HCEC 1CT (cell line): ENCODE measurements at regions not wholly inside any gene's neighbourhood (a gene's known extent, or its start where the extent isn't known, plus 50 kb on each side); places are given as distances from the start of the nearest gene placed in this dataset.

Source experiments
- DNase-seq: peaks from one replicate; pipeline ENCODE4 v3.0.0-alpha.2; 2017

DNA sequence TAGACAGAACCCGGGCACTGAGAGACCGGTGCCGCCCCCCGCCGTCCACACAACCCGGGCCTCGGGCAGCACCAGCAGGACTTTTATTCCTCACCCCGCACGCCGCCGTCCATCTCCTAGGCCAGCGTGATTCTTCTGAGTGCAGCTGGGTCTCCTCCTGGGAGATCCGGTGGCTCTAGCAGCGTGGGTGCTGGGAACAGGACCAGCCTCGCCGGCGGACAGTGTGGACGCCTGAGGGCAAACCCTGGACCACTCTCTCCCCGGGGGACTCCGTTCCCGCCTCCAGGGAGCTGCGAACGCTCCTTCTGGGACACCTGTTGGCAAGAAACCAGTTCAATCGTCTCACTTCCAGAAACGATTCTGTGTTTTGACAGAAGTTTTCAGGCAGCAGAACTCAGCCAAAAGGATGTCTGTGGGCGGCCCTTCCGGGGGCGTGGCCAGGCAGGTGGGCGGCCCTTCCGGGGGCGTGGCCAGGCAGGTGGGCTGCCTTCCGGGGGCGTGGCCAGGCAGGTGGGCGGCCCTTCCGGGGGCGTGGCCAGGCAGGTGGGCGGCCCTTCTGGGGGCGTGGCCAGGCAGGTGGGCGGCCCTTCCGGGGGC lies 130.7 kb downstream of the DLL1 start:
- DNase-seq, result no peak

DNA sequence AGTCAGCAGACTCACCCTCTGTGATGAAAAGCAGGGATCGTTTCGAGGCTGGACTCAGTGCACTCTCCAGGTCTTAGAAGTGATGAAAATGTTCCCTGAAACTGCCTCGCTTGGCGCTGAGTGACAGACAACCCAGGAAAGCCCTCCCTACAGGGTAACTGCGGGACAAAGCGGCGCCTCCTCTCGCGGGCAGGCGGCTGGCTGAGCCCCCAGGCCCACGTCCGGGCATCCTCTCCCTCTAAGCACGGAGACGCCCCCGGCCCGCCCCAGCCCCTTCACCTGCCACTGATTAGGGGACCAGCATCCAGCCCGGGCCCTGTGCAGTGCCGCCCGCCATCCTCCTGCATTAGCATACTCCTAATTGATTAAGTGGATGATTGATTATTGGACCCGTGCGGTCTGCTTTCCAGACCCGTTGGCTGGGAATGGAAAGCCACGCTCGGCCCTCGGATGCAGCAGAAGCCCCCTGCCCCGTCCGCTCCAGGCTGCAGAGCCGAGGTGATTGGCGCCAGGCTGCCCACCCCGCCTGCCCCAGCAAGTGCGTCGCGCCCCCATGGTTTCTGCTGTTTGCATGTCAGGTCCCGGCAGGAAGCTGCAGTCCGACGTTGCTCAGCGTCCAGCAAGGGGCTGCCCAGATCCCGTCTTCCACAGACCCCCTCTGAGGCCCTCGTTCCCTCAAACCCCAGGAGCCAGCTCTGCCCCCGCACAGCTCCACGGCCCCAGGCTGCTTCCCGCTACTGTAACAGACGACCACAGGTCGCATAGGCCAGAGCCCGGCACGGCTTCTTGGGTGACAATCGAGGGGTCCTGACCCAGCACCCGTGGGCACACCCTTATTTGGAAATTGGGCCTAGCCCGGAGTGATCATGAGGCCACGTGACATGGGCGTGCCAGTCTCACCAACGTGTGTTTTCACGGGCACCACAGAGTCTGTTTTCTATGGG lies 131.6 kb downstream of the DLL1 start:
- DNase-seq, result no peak

DNA sequence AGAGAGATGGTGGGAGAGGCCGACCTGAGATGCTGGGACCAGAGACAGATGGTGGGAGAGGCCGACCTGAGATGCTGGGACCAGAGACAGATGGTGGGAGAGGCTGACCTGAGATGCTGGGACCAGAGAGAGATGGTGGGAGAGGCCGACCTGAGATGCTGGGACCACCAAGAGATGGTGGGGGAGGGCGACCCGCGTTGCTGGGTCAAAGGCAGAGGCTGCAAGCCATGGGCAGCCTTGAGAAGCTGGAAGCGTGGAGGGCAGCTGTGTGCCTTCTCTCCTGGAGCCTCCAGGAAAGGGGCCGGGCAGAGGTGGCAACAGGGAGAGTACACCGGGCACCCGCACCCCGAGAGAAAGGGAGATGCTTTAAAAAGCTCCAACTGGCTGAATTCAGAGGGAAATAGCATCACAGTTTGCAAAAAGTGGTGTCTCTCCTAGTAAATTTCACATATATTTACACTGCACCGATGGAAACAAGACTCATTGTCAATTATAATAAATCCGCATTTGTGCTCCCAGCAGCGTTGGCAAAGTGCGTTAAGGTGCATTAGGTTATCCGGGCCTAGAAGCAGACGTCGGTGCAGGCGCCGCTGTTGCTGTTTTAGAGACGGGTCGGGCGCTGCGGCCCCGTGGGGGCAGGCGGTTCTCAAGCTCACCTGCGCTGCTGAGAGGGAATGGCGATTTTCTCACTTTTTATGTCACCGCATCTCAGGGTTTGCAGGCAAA lies 132.4 kb downstream of the DLL1 start:
- DNase-seq, result no peak

DNA sequence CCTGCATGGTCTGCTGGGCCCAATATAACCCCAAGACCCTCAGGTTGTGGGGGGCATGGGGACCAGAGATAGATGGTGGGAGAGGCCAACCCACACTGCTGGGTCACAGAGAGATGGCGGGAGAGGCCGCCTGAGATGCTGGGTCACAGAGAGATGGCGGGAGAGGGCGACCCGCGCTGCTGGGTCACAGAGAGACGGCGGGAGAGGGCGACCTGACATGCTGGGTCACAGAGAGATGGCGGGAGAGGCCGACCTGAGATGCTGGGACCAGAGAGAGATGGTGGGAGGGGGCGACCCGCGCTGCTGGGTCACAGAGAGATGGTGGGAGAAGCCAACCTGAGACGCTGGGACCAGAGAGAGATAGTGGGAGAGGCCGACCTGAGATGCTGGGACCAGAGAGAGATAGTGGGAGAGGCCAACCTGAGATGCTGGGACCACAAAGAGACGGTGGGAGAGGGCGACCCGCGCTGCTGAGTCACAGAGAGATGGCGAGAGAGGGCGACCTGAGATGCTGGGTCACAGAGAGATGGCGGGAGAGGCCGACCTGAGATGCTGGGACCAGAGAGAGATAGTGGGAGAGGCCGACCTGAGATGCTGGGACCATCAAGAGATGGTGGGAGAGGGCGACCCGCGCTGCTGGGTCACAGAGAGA lies 133.2 kb downstream of the DLL1 start:
- no peak for DNase-seq

DNA sequence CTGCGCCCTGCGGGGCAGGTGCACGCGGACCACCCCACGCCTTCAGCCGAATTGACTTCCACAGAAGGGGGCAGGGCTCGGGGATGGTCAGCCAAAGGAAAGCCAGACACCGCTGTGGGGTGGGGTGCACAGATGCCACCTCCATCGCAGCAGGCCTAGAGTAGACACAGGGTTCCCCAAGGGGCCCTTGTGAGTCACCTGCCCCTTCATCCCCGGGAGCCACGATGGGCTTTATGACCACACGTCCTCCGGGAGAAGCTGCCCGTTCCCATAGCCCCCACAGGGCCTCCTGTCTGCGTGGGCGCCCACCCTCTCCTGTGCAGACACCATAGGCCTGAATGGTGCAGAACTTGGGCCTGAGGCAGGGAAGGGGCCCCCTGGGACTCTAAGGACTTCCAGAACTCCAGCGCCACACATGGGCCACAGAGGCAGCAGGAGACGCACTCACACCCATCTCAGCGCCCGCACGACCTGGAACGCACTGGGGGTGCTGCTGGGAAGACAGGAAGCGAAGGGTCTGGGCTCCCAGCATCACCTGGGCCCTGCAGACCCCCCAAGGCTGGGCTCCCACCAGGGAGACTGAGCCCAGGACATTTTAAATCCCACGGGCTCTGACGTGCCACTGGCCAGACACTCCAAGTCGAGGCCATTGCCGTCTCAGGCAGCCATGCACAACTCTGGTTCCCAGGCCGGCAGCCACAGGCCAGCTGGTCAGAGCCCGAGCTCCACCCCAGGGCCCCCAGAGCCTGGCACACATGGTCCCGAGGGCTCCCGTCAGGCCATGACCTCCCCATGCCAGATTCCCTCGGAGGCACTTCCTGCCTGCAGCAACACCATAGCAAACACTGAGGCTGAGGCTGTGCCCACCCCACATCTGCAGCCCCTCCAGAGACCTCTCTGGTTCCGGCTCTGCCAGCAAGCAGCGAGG lies 134.2 kb downstream of the DLL1 start:
- no peak for DNase-seq

DNA sequence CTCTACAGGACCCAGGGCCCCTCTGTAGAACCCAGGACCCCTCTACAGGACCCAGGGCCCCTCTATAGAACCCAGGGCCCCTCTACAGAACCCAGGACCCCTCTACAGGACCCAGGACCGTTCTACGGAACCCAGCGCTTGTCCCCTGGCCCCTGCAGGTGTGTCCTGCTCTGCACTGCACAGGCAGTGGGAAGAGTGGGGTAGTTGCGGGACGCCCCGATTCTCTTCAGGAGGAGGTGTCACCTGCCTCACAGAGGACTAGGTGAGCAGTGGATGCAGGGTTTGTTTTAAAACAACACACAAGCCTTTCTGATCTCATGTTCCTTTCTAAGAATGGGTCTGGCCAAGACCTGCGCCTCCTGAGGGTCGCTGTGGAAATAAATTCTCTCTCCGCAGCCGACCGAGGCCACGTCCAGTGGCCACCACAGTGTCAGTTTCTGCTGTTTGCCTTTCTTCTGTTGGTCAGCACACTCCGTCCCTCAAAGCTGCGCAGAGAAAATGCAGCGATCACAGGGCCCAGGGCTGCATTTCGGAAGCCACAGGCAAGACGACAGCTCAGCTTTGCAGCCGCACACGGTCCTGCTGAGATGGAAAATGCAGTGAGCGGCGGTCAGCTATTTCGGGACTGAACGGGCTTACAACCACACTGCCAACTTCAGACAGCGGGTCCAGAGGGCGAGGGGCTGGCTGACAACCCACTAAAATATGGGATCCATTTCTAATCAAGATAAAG lies 135.2 kb downstream of the DLL1 start:
- DNase-seq, result no peak

DNA sequence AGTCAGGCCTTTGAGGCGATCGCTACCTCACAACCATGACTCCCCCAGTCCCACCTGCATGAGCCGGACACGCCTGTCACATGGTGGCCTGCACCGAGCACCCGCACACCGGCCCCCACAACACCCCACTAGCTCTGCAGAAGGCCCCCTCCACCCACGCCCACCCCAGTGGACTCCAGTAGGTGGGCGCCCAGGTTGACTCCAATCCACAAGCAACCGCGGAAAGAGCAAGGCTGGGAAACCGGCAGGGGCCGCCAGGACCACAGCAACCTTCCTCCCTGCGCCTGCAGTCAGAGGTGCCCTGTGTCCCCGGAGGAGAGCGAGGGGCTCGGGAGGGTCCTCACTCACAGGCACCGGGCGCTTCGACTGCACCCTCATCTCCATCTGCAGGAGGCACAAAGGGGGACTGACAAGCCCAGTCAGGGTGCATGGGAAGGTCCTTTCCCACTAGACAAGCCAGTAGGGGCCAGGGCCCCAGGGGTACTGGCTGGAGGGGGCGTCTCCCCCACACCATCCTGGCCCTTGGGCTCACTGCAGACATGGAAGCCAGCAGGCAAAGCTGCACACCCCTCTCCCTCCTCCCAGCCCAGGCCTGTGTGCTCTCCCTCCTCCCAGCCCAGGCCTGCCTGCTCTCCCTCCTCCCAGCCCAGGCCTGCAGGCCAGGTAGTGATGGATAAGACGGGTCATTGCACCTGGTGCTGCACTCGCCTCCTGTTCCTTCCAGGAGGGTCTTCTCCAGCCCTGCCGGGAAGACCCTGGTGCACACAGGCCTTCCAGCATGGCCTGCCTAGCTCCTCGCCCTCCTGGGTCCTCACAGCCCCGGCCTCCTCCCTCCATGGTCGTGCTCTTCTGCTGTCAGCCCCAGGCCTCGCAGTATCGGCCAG lies 137.2 kb downstream of the DLL1 start:
- no peak for DNase-seq

DNA sequence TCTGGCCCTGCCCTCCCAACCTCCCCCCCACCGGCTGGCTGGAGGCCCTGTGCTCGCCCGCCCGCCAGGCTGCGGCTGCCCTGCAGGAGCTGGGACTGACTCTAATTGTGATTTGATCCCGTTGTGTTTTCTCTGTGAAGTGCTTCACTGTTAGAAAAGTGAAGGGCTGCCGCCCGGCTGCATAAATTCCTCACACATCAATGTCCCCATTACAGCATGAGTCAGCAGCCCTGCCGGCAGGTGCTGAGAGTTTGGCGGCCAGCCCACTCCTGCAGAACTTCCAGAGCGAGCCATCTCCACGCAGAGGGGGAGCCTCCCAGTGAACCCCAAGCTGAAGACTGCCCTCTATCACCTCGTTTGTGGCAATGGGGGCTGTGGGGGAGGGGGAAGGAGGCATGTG lies 137.9 kb downstream of the DLL1 start:
- no peak for DNase-seq

DNA sequence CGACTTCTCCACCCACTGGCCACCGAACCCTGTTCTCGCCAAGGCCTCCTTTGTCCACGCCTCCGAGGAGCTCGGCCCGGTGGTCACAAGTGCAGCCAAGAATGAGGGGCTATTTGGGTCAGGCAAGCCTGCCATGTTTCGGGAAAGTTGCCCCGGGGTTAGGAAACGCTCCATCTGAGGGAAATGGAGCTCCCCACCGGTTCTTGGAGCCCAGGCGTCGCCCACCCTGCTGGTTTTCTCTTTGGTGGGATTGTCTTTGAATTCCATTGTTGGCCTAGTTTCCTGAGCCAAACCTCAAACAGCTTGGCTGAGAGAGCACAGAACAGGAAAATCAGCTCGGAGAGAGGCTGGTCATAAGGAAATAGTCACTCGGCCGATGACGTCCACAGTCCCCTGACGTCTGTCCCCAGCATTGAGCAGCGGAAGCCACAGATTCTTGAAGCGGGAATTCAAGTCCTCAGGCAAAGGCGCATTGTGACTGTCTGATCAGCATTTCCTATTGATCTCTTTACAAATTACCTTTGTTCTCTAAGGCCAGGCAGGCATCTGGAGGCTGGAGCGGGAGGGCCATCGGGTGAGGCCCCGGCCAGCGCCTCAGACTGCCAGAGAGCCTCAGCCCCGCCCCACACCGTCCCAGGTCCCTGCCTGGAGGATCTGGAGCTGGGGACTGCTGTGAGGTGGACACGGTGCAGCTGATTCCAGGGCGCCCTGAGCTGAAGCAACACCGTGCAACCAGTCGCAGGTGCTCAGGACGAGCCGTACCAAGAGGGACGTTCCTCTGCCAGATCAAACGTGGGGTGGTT lies 138.6 kb downstream of the DLL1 start:
- no peak for DNase-seq

DNA sequence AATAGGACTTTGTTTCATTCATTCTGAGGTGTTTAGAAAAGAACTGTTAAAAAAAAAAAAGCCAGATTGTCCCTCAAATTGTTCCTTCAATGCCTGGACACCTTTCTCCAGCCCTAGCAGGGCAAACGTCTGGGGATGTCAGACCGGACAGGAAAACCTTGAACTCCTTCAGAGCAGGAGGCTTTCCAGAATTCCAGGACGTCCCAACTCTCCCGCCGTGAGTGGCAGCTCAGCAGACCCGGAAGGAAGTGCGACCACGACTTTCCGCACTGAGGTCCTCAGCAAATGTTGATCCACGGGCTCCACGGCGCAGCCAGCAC lies 139.1 kb downstream of the DLL1 start:
- DNase-seq, result no peak

DNA sequence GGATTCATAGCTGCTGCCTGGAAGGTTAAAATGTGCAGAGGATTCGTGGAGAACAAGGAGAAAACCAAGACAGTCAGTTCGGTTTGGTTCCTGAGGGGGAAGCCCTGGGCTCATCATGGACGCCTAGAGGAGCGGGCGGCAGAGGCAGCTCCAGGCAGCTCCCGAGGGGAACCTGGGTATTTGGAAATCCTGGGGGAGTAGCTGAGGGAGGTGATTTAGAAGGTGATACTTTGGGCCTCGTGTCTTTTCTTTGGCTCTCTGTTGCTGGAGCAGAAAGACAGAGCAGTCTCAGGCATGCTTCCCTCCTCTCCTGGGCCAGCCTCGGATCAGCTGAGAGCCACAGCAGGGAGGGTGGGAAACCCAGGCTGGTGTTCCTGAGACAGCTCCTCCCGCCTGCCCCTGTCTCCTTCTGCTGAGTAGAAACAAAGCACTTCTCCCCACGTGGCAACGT lies 139.5 kb downstream of the DLL1 start:
- no peak for DNase-seq

DNA sequence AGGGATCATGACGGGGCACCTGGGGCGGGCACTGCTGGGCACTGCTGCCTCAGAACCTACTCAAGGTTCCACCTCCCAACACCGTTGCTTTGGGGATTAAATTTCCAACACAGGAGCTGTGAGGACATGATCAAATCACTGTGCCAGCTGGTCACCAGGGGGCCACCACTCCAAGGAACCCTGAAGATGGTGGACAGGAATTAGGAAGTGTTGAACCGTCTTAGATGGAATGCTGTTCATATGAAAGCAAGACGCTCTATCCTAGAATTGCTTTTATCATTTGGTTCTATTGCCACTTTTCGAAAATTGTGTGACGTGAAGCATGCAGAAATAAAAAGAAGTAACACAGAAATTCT lies 140.3 kb downstream of the DLL1 start:
- no peak for DNase-seq

DNA sequence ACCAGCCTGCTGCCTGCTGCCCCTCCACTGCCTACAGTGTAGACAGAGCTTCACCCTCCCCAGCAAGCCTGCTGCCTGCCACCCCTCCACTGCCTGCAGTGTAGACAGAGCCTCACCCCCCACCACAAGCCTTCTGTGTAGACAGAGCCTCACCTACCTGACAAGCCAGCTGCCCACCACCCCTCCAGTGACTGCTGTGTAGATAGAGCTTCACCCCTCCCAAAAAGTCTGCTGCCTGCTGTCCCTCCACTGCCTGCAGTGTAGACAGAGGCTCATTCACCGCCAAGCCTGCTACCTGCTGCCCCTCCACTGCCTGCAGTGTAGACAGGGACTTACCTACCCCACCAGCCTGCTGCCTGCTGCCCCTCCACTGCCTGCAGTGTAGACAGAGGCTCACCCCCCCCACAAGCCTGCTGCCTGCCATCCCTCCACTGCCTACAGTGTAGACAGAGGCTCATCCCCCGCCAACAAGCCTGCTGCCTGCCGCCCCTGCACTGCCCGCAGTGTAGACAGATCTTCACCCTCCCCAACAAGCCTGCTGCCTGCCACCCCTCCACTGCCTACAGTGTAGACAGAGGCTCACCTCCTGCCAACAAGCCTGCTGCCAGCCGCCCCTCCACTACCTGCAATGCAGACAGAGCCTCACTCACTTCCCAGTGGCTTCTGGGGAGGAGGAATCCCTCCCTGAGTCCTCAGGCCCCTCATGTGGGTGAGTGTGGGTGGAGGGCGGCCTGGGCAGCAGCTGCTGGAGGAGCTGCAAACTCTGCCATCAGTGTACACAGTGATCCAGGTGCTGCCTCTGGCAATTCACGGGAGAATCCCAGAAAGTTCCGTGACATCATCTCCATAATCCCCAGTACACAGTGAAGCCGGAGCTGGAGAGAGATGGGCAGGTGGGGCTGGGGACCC lies 140.9 kb downstream of the DLL1 start:
- no peak for DNase-seq

DNA sequence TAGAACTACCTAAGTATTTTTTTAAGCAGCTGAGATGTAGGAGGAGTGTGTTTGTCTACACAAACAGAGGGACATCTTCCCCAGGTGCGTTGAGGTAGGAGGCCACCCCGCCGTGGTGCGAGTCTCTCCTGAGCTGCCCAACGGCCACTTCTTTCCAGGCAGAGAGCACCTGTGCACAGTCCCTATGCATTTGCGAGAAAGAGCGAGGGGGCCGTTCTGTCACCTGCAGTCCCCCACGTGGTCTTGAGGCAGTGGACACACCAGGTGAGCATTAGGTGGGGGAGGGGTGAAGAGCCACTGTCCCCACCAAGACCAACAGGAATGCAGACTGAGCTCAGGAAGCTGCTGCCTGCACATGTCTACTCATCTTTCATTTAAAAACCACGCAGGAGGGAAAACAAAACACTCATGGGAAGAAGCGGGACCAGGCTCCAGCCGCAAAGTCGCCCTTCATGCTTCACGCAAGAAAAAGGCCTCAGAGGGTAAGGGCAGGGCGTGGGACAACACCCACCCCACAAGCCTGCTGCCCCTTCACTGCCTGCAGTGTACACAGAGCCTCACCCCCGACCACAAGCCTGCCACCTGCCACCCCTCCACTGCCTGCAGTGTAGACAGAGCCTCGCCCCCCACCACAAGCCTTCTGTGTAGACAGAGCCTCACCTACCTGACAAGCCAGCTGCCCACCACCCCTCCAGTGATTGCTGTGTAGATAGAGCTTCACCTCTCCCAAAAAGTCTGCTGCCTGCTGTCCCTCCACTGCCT lies 142.0 kb downstream of the DLL1 start:
- DNase-seq, result no peak

DNA sequence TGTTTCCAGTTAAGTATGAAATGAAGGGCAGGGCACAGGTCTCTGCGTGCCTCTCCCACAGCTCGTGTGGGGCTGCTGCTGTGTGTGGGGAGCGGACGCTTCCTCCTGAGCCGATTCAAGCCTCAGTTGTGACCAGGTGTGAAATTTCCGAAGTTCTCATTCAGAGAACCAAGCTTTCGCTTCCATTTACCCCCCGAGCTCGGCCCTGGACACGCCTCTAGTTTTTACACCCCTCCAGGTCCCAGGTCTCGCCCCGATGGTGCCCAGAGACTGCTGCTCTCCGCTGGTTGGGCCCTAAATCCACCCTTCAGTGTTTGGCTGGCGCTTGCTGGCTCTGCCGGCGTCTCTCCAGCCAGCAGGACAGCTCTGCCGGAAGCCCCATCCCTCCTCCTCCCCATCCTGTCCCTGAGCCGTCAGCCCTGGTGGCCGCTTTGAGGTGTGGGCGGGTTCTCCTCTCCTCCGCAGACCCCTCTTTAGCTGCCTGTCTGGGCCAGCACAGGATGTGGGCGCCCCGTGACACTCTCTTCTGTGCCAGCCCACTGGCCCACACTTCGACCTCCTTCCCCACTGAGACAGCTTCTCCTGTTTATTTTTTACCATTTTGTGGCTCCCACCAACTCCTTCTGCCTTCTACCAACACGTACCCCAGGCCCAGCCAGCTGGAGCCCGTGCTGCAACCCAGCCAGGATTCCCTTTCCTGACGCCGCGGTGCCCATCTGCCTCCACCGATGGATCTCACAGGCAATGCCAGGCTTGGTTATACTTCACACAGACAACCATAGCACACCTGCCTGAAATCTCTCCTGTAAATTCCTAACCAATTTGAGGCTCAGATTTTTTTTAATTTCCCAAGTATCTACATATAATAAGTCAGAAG lies 142.8 kb downstream of the DLL1 start:
- no peak for DNase-seq

DNA sequence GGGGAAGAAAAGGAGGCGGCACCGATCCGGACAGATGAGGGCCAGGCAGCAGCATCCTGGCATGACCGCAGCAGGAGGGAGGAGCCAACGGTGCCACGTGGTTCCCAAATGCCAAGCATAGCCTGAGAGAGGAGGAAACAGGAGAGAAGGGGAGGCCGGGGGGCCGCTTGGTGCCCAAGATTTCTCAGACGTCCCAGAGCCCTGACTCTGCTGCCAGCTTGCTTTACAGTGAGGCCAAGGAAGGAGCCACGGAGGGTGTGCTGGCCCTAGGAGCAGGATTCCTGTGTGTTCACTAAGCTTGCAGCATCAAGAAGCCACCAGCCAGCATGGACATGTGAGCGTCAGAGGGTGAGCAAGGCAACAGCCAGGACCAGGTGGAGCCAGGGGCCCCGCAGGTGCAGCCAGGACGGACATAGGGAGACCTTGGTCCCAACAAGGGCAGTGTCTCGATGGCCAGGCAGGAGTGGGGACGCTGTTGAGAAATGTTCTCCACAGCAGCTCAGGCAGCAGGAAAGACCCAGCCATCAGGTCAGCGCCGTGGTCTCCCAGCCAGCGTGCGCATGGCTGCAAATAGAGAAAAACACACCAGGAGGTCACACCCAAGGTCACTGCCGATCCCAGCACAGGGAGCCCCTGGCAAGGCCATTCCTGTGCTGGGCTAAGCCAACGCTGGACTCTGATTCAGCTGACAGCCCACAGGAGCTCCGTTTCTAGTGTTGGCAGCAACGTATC lies 143.7 kb downstream of the DLL1 start:
- no peak for DNase-seq
